HG03135 (cell line): ENCODE measurements at regions not wholly inside any gene's neighbourhood (a gene's known extent, or its start where the extent isn't known, plus 50 kb on each side); places are given as distances from the start of the nearest gene placed in this dataset.

ENCODE experiments used
- ATAC-seq: cut with Tn5 transposase; IDR thresholded peaks from one replicate; pipeline ENCODE4 v1.9.1; 2021; ENCODE audit warnings: mild to moderate bottlenecking, moderate library complexity; ENCODE audit not compliant: unreplicated experiment

DNA sequence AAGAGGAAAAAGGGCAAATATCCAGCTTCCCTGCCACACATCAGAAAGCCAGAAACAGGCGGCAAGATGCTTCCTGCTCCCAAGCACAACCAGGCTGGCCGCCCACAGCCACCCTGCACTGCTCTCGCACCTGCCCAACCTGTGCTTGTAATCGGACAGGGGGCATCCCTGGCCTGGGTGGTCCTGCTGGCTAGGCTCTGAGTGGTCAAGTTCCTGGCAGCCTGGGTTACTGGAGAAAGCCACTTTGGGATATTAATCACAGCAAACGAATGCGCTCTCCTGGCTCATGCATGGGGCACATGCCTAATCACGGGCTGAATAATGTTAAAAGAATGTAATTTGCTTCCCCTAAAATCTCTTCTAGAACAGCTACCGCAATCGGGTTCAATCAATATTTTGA lies 442.4 kb downstream of the MCTP2 start:
- no peak for ATAC-seq

DNA sequence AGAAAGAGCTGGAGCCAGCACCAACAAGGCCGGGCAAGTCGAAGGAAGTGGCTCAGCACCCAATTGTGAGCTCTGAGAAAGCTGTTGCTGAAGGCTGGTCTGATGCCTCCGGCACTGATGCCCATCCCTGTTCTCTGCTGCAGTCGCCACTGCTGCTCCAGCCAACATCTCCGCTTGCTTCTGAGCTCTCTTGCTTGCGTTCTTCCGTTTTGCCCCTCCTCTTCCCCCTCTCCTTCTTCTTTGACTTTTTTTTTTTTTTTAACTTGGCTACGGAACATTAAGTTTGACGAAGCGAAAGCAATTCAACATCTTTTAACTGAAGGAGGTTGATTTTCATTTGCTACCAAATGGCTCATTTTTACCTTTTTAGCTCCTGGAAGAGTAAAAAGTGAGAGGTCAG lies 442.9 kb downstream of the MCTP2 start:
- ATAC-seq: no peak

DNA sequence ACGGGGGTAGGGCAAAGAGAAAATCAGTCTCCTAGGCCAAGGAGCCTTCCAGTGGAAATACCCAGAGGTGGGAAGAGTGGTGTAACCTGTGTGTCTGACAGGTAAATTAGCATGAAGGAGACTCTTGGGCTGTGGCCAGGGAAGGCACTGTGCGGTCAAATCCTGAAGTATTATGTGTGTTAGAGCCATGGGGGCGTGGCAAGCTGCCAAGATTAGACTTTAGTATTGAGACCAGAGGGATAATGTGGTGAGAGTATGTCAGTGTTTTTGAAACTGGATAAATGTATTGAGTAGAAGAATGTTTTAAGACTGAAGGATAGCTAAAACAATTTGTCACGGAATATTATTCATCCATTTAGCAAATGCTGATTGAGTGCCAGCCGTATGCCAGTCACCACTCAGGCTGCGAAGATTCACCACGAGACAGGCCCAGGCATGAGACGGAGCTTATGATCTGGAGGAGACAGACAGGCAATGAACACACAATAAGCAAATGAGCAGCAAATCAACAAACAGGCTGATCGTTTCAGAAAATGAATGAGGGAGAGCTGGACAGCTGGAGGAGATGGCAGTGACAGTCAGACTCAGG lies 445.9 kb downstream of the MCTP2 start:
- ATAC-seq: no peak

DNA sequence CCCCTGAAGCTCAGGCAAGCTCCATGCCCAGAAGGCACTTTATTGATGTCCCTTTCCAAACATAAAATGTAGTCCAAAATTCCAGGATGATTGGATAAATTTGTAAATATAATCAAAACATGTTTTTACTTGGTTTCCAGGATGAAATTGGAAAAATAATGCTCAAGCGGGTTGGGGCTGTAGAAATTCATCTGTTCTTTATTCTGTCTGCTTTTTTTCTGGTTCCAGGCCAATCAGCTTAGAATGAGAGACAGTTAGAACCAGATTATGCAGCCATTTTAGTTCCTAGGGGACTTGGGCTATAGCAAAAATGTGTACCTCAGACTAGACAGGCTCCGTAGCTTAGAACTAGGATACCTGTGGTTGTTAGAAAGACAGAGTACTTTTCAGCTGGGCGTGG lies 450.8 kb downstream of the MCTP2 start:
- ATAC-seq: no peak

DNA sequence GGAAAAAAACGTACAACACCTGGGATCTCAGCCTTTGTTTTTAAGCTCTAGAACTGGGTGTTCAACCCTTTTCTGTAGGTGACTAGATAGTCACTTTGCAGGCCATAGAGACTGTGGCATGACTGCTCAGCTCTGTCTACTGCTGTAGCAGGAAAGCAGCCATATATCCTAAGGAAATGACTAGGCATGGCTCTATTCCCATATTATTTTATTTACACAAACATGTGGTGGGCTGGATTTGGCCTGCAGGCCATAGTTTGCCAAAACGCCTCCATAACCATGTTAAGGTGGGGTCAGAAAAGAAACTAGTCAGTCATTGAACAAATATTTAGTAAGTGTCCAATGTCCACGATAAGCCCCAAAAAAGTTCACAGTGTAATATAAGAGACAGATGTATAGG lies 452.5 kb downstream of the MCTP2 start:
- ATAC-seq: no peak

DNA sequence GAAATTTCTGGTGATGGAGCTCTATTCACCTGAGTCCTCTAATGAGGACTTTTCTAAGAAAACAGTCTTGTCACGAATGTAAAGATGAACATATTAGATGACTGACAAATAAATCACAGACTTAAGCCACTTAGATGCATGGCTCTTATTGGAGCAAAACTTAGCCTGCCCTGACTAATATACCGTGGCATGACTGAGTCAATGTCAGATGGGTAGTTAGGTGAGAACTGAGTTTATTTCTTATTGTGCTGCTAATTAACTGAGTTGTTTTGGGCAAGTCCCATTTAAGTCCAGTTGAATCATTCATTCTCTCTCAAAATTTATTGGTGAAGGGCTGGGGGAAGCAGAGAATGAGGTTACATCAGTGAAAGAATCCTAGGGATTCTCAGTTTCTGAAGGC lies 459.8 kb downstream of the MCTP2 start:
- ATAC-seq: no peak

DNA sequence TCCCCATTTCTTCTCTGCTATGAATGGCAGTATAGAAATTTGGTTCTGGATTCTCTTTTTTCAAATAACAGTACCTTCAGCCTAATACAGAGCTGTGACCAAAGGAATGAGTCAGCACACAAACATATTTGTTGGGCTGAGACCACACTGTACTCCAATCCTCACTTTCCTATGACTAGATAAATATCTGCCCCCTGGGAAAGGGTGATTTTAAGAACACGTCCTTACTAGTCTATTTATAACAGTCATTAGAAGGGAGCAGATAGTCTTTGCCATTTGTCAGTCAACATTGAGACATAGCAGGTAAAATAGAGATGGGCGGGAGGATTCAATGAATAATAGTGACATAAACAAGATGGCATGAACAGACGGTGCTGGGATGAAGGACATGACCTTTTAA lies 461.3 kb downstream of the MCTP2 start:
- ATAC-seq: no peak

DNA sequence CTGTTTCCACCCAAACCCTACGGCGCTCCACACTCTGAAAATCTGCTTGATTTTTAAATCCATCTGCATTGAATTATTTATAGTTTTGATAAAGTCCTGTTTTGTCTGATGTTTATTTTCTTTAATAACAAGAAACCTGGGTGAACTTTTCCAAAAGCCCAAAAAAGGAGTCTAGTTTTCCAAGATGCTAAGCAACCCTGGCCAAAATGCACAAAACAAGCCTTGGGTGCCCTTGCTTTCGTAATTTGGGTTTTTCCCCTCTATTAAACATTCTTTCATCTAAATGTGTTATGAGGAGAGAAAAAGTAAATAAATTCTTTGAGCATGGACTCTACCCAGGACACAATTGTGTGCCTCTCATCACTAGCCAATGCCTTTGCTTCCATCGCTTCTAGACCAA lies 468.9 kb downstream of the MCTP2 start:
- no peak for ATAC-seq

DNA sequence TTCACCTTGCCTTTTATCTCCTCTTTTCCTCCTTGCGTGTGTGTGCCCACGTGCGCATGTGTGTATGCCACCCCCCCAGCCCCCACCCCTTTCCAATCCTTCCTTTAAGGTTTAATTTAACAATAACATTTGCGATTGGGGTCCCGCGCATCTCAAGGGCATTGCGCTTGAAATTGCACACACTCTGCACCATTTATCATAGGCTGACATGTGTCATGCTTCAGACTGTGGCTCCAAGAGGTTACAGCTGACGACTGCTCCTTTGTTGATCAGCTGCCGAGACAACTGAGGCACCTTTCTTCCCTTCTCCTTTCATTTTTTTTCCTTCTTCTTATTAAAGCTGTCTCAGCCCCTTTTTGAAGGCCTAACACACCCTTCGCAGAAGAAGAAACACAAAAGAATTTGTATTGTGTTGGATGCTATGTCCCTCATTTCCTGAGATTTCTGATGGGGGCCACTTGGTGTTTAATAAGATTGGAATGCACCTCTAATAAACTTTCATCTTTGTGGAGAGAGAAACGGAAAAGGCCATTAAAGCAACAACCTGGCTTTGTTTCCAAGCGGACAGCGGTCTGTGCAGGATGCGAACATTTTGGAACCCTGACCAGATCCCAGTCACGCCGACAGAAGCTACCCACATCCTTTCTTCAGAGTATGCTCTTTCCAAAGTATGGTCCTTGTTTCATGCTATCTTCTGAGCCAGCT lies 470.1 kb downstream of the MCTP2 start:
- ATAC-seq: no peak

DNA sequence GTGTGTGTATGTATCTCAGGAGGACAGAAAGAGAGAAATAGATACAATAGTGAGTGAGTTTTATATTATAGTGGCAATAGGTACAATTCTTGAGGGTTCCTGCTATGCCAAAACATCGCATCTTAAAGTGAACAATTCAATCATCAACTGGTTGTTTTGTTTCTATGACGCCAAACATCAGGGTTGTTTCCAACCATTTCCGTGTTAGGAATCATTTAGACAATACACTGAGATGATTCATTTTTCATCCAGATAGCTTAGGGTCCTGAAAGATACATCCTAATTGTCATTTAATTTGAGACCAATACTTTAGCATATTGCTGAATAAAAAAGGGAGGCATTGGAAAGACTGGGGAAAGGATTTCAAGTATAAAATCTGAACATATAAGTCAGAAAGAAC lies 472.2 kb downstream of the MCTP2 start:
- no peak for ATAC-seq

DNA sequence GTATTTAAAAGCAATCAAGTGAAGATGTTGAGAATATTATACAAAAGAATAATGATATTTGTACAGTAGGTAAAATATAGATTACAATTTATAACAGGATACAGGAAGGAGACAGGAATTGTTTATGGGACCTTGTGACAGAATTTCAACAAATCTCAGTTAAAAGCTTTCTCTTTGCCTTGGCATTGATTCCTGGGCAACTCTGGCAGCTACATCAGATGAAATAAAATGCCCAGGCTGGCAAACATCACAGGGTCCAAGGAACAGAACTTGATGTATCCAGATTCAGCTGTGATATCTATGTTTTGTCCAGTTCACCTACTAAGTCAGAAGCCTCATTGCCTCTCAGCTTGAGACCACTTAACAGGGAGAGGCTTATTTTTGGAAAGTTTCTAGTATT lies 473.1 kb downstream of the MCTP2 start:
- no peak for ATAC-seq

DNA sequence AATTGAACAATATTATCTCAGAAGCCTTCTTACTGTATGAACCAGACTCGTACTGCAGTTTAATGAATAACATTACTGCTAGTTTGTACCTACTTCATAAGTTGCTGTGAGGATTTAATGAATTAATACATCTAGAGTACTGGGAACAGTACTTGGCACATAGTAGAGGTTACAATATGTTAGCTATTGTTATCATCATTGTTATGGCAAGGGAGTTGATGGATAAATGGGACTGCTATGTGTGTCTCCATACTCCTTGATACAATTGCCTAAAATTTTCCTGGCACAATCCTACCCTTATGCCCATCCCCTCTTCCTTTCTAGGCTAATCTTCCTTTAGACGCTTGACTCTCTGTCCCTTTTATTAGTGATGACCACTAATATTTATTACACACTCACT lies 473.6 kb downstream of the MCTP2 start:
- ATAC-seq: no peak

DNA sequence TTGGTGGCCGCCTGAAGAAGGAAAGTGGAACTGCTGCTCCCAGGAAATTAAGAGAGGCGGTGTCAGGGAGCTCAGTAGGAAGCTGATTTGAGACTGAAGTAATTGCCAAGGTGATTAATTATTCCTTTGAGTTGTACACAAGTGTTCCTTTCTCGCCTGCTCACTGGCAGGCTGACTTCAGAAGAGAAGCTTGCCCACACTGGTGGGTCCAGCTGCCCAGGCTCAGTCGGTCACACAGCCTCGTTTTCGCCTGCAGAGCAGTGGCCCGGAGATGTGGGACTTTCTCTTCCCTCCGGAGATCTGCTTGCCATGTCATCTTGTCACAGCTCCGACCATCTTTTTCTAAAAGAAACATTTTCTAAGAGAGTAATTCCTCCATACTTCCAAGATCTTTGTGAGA lies 478.0 kb downstream of the MCTP2 start:
- ATAC-seq: no peak

DNA sequence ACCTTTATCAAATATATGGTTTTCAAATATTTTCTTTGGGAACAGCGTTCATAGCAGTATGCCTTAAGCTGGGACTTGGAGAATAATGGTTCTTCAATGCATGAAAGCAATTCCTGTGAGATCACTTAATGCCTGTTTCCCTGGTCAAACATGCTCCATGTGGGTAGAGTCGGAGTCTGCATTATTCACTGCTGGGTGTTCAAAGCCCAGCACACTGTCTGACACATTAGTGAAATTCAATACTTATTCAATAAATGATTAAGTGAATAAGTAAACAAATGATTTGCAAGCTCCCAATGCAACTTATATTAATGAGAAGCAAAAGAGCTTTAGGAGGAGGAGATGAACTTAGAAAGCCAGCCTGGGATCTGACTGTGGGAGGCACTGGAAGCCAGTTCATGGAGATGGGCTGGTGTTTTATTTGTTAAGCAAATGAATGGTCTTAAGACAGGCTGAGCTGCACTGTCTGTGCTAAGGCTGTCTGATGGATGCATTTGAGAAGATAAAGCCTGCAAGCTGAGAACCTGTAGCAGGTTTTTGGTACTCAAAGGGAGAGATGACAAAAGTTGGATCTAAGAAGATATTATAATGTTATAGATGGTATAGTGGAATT lies 490.8 kb downstream of the MCTP2 start:
- ATAC-seq: no peak

DNA sequence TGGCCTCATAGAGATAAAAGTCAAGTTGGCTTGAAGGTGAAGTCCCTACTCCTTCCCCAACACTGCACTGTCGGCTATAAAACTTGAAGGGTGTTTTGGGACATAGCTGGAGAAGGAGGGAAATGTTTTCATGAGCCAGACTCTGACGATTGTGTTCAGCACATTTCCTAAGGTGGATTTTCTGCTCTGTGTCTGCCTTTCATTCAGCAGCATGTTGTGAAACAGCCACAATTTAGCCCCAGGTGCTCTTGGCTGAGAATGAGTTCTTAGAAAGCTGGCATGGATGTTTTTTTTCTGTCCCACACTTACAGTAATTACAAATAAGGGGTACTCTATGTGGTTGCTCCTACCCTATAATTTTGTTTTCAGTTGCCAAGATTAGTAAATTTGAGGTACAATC lies 492.4 kb downstream of the MCTP2 start:
- no peak for ATAC-seq

DNA sequence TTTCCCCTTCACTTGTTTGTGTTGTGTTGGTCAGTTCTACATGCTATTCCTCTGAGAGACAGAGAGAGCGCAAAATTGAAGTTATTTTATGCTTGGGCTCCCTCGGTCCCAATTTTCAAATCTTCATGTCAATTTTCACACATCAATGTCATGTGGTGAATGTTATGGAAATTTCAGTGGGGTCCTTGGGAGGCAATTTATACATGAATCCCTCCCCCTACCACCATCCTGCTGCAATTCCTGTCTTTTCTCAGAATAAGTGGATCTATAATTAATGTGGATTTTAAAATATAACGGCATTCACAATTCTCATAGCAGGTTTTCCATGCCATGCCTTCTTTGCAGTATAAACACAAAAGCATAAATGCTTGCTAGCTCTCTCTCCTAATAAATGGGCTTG lies 499.9 kb downstream of the MCTP2 start:
- no peak for ATAC-seq

DNA sequence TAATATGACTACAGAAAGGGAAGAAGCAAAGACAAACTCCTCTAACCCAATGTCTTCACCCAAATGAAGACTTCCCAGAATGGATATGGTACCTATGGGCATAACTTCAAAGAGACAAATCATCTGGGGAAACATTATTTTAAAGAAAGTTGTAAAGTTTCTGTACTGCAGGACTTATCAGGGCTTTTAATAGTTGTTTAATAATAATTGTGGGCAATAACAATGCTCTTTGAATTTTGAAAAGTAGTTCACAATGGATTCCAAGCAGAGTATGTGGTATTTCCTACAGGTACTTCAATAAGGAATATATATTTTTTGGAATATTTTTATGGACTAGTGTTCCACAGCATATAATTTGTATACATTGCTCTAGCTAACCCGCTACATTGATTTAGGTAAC lies 503.1 kb downstream of the MCTP2 start:
- no peak for ATAC-seq

DNA sequence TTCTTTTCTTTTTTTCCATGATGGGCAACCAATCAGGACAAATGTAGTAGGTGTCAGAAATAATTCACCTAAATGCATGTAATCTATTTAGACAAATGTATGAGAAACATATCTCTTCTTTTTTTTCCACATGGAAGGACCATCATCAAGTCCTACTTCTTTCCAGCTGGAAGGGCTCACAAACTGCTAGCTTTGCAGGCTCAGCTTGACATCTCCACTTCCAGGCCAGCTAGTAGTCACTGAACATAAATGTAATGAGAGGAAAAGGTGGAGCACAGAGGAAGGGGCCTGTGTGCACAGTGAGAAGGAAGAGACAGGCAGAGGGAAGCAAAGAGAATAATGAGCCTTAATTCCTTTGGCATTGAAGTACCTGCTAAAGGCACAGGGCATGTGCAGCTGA lies 504.9 kb downstream of the MCTP2 start:
- ATAC-seq: no peak

DNA sequence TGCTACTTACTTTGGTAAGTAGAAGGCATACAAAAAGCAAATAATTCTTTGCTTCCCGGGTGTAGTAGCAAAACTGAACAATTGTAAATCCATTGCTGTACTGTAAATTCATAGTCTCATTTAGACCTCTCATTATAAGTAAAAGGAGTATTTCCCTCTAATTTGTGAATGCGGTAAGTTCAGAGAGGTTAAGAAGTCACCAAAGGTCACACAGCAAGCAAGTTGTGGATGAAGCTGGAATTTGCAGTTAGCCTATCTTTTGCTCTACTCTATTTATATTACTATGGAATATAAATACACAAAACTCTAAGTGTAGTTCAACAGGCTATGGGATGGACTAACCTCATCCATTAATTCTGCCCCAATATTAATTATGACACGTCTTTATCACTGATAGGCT lies 508.3 kb downstream of the MCTP2 start:
- no peak for ATAC-seq

DNA sequence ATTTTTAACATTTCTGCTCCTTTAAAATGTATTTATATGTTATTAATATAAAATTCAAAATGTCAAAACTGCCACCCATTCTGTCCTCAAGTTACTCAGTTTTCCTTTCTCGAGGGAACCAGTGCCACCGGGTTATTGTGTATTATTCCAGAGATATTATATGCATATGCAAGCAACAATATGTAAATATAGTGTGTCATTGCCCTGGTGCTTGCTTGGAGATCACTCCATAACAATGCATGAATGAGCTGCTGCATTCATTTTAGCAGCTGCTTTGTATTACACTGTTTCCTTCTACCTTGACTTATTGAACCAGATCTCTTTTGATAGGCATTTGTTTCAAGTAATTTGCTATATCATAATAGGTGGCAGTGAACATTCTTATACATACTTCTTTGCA lies 509.1 kb downstream of the MCTP2 start:
- no peak for ATAC-seq

DNA sequence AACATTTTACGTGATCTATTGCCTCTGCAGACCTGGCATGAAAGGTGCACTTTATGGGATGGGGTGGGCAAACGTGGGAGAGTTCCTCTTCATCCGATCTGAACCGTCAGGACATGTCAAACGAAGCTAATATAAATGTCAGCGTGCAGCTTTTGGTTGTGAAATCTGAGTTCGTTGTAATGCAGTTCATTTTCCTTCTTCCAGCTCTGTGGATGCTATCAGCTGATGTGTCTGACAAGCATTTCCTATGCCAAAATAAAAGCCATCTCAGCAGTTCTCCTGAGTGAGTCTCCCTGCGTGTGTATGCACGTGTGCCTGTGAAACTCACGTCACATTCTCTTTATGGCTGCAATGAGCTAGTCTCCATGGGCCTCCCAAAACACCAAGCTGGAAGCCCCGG lies 512.3 kb downstream of the MCTP2 start:
- ATAC-seq: no peak

DNA sequence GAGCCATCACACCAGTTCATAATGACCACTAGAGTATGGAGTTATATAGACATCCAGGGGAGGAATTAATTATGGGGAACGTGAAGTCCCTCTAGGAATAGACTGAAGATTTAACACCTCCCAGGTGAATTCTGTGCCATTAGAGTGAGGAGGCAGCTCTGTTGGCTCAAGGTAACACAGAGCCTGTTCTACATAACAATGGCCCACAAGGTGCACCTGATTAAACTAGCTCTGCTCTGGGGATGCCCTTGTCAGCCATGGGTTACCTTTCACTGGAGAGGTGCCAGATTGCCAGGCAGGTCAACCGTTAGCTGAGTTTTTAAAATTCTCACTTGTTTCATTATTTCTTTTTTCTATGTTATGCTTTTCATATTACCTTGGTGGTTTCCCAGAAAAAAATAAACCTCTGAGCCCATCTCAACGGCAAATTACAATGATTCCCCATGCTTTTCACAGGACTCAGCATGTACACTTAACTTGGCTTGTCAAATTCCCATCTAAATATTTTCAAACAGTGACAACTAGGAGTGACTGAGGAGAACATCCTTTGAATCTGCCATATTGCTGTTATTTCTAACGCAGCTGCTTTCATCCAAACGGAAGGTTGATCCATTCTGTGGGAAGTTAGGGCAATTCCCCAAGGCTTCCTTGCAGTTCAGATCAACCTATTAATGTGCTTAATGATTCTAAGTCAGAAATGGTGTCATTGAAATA lies 512.9 kb downstream of the MCTP2 start:
- no peak for ATAC-seq
